Amygdala (tissue), 56 donors: ENCODE measurements at regions not wholly inside any gene's neighbourhood (a gene's known extent, or its start where the extent isn't known, plus 50 kb on each side); places are given as distances from the start of the nearest gene placed in this dataset.
A peak's percentile ranks its signal among the peaks of the same experiment; 100 is the strongest.
"Not testable (repeated sequence)": the region's sequence is repeated elsewhere in the genome, so short reads cannot be mapped to it uniquely, and the experiment has no call there.

Experiments used
- DNase-seq, 56 donors: peaks; one replicate each; lab custom pipeline; 2025; lab: John Stamatoyannopoulos, UW

DNA sequence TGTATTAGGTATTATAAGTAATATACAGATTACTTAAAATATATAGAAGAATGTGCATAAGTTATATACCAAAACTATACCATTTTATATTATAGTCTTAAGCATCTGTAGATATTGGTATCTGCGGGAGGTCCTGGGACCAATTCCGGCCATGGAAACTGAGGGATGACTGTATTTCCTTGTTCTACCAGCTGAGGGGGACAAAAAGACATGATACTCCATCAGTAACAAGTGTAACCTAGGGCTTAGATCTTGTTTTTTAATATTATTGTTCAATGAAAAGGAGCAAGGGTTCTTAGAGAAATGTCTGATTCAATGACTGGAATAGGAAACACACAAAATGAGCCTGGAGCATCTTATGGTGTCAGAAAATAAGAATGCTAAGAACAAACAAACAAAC, 752.5 kb downstream of the CCSER2 start:
- no peak for DNase-seq

DNA sequence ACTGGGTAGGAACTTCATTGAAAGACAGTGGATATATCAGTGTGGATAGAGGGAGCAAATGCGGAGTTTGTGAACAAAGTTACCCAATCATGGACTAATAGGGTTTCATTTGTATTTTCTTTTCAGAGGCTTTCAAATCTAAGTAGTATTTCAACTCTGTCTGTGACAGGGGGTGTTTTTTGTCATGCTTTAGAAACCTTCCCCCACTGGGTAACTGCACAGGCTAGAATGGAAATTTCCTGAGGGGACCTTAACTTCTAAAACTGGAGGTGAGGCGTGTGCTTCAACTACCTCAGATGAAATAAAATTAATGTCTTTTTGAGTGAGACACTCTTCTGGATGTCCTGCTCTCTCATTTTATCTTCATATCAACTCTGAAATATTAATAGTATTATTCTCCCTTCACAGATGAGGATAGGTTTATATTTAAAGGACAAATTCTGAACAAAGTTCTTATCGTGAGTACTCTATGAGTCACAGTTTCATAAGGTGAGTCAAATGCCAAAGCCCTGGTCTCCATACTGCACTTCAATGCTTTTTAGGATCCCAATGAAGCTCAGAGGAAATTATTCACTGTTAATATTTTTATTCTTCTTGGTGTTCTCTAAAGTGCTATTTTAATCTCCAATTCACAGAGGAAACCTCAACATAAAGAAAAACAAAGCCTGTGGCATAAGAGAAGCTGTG, 770.6 kb downstream of the CCSER2 start:
- DNase-seq, result no peak

DNA sequence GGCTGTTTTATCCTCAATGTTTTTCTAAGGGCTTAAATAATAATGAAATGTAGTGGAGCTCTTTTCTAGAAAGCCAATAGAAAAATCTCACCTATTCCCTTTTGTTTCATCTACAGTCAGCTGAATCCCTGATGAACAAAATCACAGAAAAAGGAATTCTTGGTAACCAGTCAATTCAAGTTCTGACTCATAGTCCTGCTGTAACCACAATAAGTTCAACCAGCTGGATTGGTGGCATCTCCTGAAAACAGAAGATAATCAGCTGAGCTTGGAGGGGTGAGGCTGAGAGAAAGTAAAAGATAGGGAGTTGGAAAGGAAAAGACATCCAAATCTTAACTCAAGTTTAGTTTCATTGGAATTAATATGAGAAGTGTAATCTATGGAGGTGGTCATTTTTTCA, 772.1 kb downstream of the CCSER2 start:
- DNase-seq, result no peak

DNA sequence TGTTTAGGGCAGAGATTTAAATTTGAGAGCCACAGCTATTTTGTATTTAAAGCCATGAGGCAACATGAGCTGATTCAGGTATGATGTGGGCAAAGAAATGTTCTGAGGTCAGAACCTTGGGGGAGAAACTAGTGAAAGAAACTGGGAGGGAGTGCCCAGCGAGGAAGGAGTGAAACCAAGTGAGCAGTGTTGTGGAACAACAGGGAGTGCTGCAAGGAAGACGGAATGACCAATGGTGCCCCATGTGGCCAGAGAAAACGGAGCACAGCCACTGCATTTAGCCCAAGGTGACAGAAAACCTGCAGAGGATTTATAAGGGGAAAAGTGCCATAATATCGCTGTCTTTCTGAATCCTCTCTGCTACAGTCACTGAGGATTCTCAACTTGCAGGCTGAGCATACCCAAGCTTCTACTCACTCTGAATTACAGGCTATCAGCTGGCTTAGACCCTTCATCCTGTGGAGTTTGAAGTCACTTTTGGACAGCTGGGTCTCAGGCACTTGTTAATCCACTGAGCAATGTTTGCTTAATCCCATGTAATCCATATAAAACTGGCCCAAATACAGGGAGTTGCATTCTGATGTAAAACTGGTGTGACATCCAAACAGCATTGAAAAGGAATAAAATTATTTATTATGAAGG, 777.3 kb downstream of the CCSER2 start:
- DNase-seq, result no peak

- DNase-seq, result no peak
Observed at GRCh38 chr10:85111271-85111670, 782.9 kb downstream of the CCSER2 start.

DNA sequence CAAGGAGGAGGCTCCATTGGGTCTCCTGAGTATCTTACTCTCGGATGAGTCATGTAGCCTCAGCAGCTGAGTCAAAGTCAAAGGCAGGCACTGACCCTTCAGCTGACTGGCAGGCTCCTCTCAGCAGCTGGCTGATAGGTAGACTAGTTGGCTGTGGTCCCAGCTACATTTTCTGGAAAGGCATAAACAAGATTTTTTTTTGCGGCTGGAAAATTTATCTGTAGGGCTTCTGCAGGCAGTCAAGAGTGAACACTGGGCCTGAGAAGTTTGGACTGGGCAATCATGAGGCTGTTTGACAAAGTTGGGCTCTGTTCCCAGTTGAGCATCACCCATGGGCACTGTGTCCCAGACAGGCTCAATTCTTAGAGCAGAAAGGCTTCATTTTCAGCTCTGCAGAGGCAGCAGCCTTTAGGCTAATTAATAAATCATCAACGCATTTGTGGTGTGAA, 796.2 kb downstream of the CCSER2 start:
- peak in 49 of 56 donors; percentile 1 to 84 (median 27) for DNase-seq

GRCh38 chr10:85137253-85137652, 808.9 kb downstream of the CCSER2 start:
- DNase-seq, result no peak

DNA sequence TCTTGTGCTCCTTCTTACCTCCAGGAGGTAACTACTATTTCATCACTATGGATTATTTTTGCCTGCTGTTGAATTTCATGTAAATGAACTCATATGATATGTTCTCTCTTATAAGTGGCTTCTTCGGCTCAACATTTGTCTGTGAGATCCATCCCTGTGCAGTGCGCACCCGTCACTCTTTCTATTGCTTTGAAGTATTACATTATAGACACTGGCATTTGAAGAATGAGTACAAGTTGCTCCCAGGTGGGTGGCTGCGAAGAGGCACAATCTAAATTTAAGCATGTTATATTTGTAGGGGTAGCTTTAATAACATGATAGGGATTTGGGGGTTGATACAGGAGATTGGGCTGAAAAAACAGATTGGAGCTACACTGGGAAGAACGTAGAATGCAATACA, 809.7 kb downstream of the CCSER2 start:
- peak in 2 of 56 donors; percentile 4 to 8 for DNase-seq

DNA sequence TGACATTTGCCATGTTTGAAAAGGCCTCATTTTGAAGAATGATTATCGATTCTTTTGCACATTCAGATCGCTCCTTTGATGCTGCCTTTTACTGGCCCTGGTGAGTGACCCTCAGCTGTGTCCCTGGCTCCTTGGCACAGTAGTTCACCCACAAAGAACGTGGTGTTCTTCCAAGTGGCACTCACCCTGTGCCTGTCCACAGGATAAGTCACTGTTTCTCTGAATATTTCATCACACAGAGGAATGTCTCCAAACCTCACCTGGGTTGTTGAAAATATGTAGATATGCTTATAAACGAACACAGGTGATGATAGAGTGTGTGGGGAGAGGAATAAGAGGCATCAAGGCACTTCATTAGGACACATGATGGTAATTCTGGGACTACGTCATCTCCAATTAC, 810.7 kb downstream of the CCSER2 start:
- DNase-seq, result no peak

GRCh38 chr10:85141520-85141919, 813.1 kb downstream of the CCSER2 start:
- DNase-seq, result not testable (repeated sequence)

- no peak for DNase-seq
Observed at GRCh38 chr10:85145966-85146365, 817.6 kb downstream of the CCSER2 start.

- DNase-seq, result no peak
Observed at GRCh38 chr10:85147346-85148250, 819.2 kb downstream of the CCSER2 start.

DNA sequence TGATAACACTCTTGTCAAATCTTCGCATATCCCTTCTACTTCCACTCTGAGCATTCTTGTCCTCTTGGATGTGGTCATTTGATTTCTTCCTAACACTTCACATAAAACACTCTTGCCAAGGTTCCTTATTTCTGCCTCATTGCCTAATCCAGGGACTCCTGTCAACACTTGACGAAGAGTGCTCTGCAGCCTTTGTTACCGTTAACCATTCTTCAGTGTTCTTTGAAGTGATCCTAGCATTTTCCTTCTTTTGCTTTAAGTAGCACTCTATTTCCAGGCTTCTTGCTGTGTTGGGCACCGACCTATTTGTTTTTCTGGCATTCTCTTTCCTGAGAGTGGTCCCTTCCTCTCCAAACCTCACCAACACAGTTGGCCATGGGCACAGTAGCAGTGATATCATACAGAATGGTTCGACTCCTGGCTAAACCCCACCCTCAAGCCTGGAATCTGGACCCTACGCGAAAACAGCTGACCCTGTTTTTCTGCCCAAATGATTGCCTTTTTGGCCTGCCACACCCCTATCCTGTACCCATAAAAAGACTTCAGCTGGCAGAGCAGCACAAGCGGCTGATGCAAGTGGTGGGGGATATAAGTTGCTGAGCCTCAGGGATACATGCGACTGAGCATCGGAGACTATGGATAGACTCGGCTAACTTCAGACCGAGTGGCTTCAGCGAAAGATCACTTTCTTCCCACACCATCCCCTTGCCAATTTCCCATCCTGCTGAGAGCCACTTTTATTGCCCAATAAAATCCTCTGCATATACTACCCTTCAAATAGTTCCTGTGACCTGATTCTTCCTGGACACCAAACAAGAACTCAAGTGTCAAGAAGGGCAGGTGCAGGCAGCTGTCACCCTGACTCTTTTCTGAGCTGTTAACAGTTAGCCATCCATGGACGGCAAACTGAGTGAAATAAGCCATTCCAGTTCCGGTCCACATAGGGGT, 820.6 kb downstream of the CCSER2 start:
- DNase-seq, result no peak

DNA sequence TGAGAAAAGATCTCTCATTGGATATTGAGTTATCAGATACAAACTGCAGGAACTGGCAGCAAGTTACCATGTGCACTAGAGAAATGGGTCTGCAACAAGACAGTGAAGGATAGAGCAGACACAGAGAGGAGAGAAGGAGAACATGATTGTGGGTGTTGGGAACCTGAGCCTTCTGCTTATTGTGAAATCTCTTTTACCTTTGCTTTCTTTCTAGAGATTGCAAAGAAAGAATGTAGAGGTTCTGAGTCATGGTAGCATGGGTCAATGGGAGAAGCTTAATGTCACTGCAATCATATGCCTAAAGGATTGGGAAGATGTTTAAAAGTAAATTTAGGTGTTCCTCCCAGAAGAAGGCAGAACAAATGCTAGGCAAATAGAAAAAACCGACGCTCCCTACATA, 821.4 kb downstream of the CCSER2 start:
- no peak for DNase-seq

- DNase-seq, result no peak
Observed at GRCh38 chr10:85151506-85151905, 823.1 kb downstream of the CCSER2 start.

GRCh38 chr10:85152496-85152895, 824.1 kb downstream of the CCSER2 start:
- DNase-seq, result no peak

- DNase-seq, result no peak
Observed at GRCh38 chr10:85152911-85153310, 824.5 kb downstream of the CCSER2 start.

- no peak for DNase-seq
Observed at GRCh38 chr10:85157206-85157605, 828.8 kb downstream of the CCSER2 start.

DNA sequence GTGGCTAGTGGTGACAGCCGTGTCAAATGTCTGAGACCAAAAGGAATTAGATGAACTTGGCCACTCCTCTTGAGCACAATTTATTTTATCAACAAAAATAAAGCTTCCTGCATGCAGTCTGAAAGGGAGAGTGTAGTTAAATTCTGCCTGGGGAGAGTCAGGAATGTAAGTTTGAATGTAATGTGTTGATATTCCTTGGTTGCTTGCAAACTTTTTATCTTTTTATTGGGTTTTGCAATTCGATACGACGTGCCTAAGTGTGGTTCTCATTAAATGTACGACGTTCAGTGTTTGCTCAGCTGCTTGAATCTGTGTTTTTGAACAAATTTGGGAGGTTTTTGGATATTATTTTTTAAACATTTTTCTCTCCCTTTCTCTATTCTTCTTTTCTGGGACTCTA, 839.9 kb downstream of the CCSER2 start:
- no peak for DNase-seq

- DNase-seq, result no peak
Observed at GRCh38 chr10:85170026-85170425, 841.6 kb downstream of the CCSER2 start.
